ENCODE measurements at regions not wholly inside any gene's neighbourhood (a gene's known extent, or its start where the extent isn't known, plus 50 kb on each side); places are given as distances from the start of the nearest gene placed in this dataset.
A peak's percentile ranks its signal among the peaks of the same experiment; 100 is the strongest.

DNA sequence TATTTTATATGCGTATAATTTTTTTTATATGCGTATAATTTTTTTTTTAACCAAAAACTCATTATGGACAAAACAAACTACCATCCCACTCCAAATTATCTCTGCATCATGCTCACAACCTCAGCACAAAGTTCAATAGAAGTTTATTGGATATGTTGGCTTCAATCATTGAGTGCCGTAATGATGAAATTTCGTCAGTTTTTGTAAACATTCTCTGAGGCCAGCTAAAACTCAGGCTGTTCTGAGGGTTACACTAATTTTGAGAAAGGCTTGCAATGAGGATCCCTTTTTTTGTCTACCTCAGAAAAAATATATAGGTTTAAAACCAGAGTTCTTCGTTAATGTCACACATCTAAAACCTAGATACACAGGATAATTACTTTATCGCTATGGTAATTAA, 1253.2 kb downstream of the EFNA5 start:
- H3K27me3 ChIP-seq (ENCODE audit: control insufficient read depth in 3 of 3, insufficient read depth in 3 of 3, low read length in 2 of 3), result no peaks in the 10 kb centered on the region
- 89 to 91% methylated on average over 6 of the region's 6 CpGs for WGBS, 2 donors
- DNase-seq, result peak in 2 of 3 donors; percentile 10 to 32
- H3K9ac ChIP-seq (ENCODE audit: insufficient read depth in 1 of 2, low read length in 2 of 2), result no peak overlapping the region
- no peaks in the 10 kb centered on the region for H3K4me1 ChIP-seq (ENCODE audit: control insufficient read depth in 5 of 5, insufficient read depth in 5 of 5, low read length in 5 of 5)
- TF ChIP-seq, protein P1, sequence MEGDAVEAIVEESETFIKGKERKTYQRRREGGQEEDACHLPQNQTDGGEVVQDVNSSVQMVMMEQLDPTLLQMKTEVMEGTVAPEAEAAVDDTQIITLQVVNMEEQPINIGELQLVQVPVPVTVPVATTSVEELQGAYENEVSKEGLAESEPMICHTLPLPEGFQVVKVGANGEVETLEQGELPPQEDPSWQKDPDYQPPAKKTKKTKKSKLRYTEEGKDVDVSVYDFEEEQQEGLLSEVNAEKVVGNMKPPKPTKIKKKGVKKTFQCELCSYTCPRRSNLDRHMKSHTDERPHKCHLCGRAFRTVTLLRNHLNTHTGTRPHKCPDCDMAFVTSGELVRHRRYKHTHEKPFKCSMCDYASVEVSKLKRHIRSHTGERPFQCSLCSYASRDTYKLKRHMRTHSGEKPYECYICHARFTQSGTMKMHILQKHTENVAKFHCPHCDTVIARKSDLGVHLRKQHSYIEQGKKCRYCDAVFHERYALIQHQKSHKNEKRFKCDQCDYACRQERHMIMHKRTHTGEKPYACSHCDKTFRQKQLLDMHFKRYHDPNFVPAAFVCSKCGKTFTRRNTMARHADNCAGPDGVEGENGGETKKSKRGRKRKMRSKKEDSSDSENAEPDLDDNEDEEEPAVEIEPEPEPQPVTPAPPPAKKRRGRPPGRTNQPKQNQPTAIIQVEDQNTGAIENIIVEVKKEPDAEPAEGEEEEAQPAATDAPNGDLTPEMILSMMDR (IDR thresholded peaks at IDR 0.05; ENCODE audit: control extremely low read depth, extremely low read depth), result no peak
- H3K9me3 ChIP-seq (ENCODE audit: control insufficient read depth in 4 of 4, insufficient read depth in 3 of 4, low read length in 3 of 4), result no peaks in the 10 kb centered on the region
- ATAC-seq (ENCODE audit: insufficient read depth, low FRiP score), result no peak
- no peaks in the 10 kb centered on the region for H3K36me3 ChIP-seq (ENCODE audit: control insufficient read depth in 4 of 4, insufficient read depth in 4 of 4, low read length in 4 of 4)
- H3K4me3 ChIP-seq, result no peak overlapping the region
- no peak overlapping the region for H3K27ac ChIP-seq (ENCODE audit: low read depth in 1 of 2, low read length in 1 of 2)

DNA sequence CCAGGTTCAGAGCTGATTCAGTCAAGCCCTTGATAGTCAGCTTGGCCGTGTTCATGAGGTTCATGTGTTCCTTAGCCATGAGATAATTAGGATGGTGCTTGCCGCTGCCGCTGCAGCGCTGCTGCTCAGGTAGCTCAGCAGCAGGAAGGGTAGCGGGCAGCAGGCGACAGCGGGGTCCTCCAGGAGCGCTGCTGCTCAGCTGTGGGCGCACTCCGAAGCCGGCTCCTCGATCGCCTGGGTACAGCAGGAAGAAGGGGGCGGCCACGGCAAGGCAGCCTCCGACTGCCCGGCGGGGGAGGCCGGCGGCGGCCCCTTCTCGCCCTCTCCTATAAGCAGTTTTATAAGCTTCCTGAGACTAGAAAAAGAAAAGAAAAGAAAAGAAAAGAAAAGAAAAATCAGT, 1253.6 kb downstream of the EFNA5 start:
- H3K9ac ChIP-seq (ENCODE audit: insufficient read depth in 1 of 2, low read length in 2 of 2), result no peak overlapping the region
- 84 to 90% methylated on average over 22 of the region's 22 CpGs for WGBS, 2 donors
- TF ChIP-seq, protein P1 (IDR thresholded peaks at IDR 0.05; ENCODE audit: control extremely low read depth, extremely low read depth), result no peak
- H3K27me3 ChIP-seq (ENCODE audit: control insufficient read depth in 3 of 3, insufficient read depth in 3 of 3, low read length in 2 of 3), result no peaks in the 10 kb centered on the region
- H3K9me3 ChIP-seq (ENCODE audit: control insufficient read depth in 4 of 4, insufficient read depth in 3 of 4, low read length in 3 of 4), result no peaks in the 10 kb centered on the region
- DNase-seq (no peak), ATAC-seq (ENCODE audit: insufficient read depth, low FRiP score) (no peak)
- no peak overlapping the region for H3K27ac ChIP-seq (ENCODE audit: low read depth in 1 of 2, low read length in 1 of 2)
- H3K36me3 ChIP-seq (ENCODE audit: control insufficient read depth in 4 of 4, insufficient read depth in 4 of 4, low read length in 4 of 4), result no peaks in the 10 kb centered on the region
- no peak overlapping the region for H3K4me3 ChIP-seq
- H3K4me1 ChIP-seq (ENCODE audit: control insufficient read depth in 5 of 5, insufficient read depth in 5 of 5, low read length in 5 of 5), result no peaks in the 10 kb centered on the region

DNA sequence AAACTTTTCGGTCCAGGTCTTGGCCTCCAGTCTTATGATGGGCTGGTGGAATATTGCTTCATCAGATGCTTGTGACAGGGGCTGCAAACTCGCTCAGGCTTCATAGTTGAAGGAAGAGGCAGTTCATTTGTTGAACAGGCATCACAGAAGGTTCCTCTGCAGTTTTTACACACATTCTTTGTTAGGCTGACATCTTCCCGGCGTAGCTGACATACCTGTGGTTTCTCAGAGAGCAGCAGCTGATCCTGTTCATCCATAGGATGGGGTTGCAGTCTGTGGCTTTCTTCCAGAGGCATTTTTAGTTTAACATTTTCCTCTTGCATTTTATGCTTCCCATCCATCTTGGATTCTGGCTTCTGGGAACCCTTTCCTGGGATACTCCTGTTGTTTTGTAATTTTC, 1255.2 kb downstream of the EFNA5 start:
- TF ChIP-seq, protein P1 (IDR thresholded peaks at IDR 0.05; ENCODE audit: control extremely low read depth, extremely low read depth), result no peak
- 83 to 86% methylated on average over 4 of the region's 4 CpGs for WGBS, 2 donors
- DNase-seq, result no peak

DNA sequence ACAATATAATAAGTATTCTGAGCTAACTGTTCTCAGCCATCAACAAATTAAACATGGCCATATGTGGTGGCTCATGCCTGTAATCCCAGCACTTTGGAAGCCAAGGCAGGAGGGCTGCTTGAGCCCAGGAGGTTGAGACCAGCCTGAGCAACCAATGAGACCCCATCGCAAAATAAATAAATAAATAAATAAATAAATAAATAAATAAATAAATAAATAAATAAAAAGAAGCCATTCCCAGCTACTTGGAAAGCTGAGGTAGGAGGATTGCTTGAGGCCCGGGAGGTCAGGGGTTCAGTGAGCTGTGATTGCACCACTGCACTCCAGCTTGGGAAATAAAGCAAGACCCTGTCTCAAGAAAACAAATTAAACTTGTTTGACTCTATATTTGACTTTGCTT, 1256.4 kb downstream of the EFNA5 start:
- TF ChIP-seq, protein P1 (IDR thresholded peaks at IDR 0.05; ENCODE audit: control extremely low read depth, extremely low read depth), result no peak
- H3K27me3 ChIP-seq (ENCODE audit: control insufficient read depth in 3 of 3, insufficient read depth in 3 of 3, low read length in 2 of 3), result no peaks in the 10 kb centered on the region
- ATAC-seq (ENCODE audit: insufficient read depth, low FRiP score) (no peak), DNase-seq (no peak)
- H3K9ac ChIP-seq (ENCODE audit: insufficient read depth in 1 of 2, low read length in 2 of 2), result no peak overlapping the region
- no peak overlapping the region for H3K27ac ChIP-seq (ENCODE audit: low read depth in 1 of 2, low read length in 1 of 2)
- WGBS, 2 donors, result 94% methylated on average over 2 of the region's 2 CpGs
- no peak overlapping the region for H3K4me3 ChIP-seq
- no peaks in the 10 kb centered on the region for H3K36me3 ChIP-seq (ENCODE audit: control insufficient read depth in 4 of 4, insufficient read depth in 4 of 4, low read length in 4 of 4)
- no peaks in the 10 kb centered on the region for H3K9me3 ChIP-seq (ENCODE audit: control insufficient read depth in 4 of 4, insufficient read depth in 3 of 4, low read length in 3 of 4)
- no peaks in the 10 kb centered on the region for H3K4me1 ChIP-seq (ENCODE audit: control insufficient read depth in 5 of 5, insufficient read depth in 5 of 5, low read length in 5 of 5)

More for the DNA sequence above, 1255.2 kb downstream of the EFNA5 start:
- no peak for ATAC-seq (ENCODE audit: insufficient read depth, low FRiP score)
- Histone ChIP-seq H3K4me3 (no peak overlapping the region), H3K9me3 (ENCODE audit: control insufficient read depth in 4 of 4, insufficient read depth in 3 of 4, low read length in 3 of 4) (no peaks in the 10 kb centered on the region), H3K4me1 (ENCODE audit: control insufficient read depth in 5 of 5, insufficient read depth in 5 of 5, low read length in 5 of 5) (no peaks in the 10 kb centered on the region), H3K27me3 (ENCODE audit: control insufficient read depth in 3 of 3, insufficient read depth in 3 of 3, low read length in 2 of 3) (no peaks in the 10 kb centered on the region), H3K27ac (ENCODE audit: low read depth in 1 of 2, low read length in 1 of 2) (no peak overlapping the region), H3K9ac (ENCODE audit: insufficient read depth in 1 of 2, low read length in 2 of 2) (no peak overlapping the region), H3K36me3 (ENCODE audit: control insufficient read depth in 4 of 4, insufficient read depth in 4 of 4, low read length in 4 of 4) (no peaks in the 10 kb centered on the region)
